ENCODE measurements at regions not wholly inside any gene's neighbourhood (a gene's known extent, or its start where the extent isn't known, plus 50 kb on each side); places are given as distances from the start of the nearest gene placed in this dataset.

GRCh38 chr4:45007508-45007907, 281.2 kb upstream of the GNPDA2 start:
- no peak overlapping the region for H3K4ac ChIP-seq (ENCODE audit: low read depth, low read length)
- no peak overlapping the region for H2BK20ac ChIP-seq (ENCODE audit: low read depth, low read length)
- H3K9me3 ChIP-seq (ENCODE audit: control insufficient read depth, insufficient read depth, low read length): peaks cover 7% of the 10 kb centered on the region; the same call in 1 of the 2 replicates
- H3K23ac ChIP-seq (ENCODE audit: low read depth, low read length): no peak overlapping the region
- H4K91ac ChIP-seq (ENCODE audit: insufficient read depth, low read depth, low read length): no peak overlapping the region
- H2AFZ ChIP-seq (replicated peaks; ENCODE audit: low read length, poor library complexity): no peak overlapping the region
- H3K9me1 ChIP-seq (ENCODE audit: insufficient read depth, low read length): no peaks in the 10 kb centered on the region
- H3K4me3 ChIP-seq (ENCODE audit: insufficient read depth, low read depth, low read length): no peak overlapping the region
- intact Hi-C loops (cut with micrococcal nuclease) (no loop called here), in situ Hi-C loops (cut with MboI; ENCODE audit: low sequenced_read_pairs) (no loop called here), dilution Hi-C loops (cut with HindIII; ENCODE audit: low sequenced_read_pairs, unreplicated experiment) (no loop called here)
- H3K79me1 ChIP-seq (ENCODE audit: low read depth in 1 of 2, low read length in 2 of 2): no peaks in the 10 kb centered on the region
- no peak overlapping the region for H4K5ac ChIP-seq (ENCODE audit: low read depth, low read length)
- H4K20me1 ChIP-seq (ENCODE audit: insufficient read depth, low read length): no peaks in the 10 kb centered on the region
- ChIA-PET POLR2A (ENCODE audit: unreplicated experiment) (no interaction called here), CTCF (no interaction called here)
- no peak overlapping the region for H3K4me2 ChIP-seq (ENCODE audit: low read depth, low read length)
- H3K27me3 ChIP-seq (ENCODE audit: control insufficient read depth, insufficient read depth, low read length): no peaks in the 10 kb centered on the region
- no peak overlapping the region for H3K27ac ChIP-seq (ENCODE audit: insufficient read depth, low read length)
- no peaks in the 10 kb centered on the region for H3K4me1 ChIP-seq (ENCODE audit: control insufficient read depth, insufficient read depth, low read length)
- no peak for TF ChIP-seq FOS (IDR thresholded peaks at IDR 0.05; ENCODE audit: low read depth, low read length)
- no peak for TF ChIP-seq BHLHE40 (IDR thresholded peaks at IDR 0.05; ENCODE audit: low read depth, low read length)
- no peak for TF ChIP-seq MXI1 (IDR thresholded peaks at IDR 0.05; ENCODE audit: borderline replicate concordance, low read depth, low read length)
- no peak for TF ChIP-seq ELK1 (IDR thresholded peaks at IDR 0.05; ENCODE audit: borderline replicate concordance, low read depth, low read length)
- no peak for TF ChIP-seq CTCF (conservative IDR thresholded peaks at IDR 0.05; ENCODE audit: low read depth, low read length)
- no peak for TF ChIP-seq CEBPB (IDR thresholded peaks at IDR 0.05; ENCODE audit: low read depth, low read length)
- TF ChIP-seq MAFK (IDR thresholded peaks at IDR 0.05; ENCODE audit: low read depth, low read length): no peak
- TF ChIP-seq MAZ (IDR thresholded peaks at IDR 0.05; ENCODE audit: borderline replicate concordance, low read depth, low read length): no peak
- no peak for TF ChIP-seq USF2 (IDR thresholded peaks at IDR 0.05; ENCODE audit: low read depth, low read length)
- no peak for TF ChIP-seq NFE2L2 (IDR thresholded peaks at IDR 0.05; ENCODE audit: low read depth, low read length)
- TF ChIP-seq RFX5 (IDR thresholded peaks at IDR 0.05; ENCODE audit: low read depth, low read length): no peak
- TF ChIP-seq CHD1 (IDR thresholded peaks at IDR 0.05; ENCODE audit: low read depth, low read length): no peak
- no peak for TF ChIP-seq POLR2A (IDR thresholded peaks at IDR 0.05; ENCODE audit: low read depth, low read length)
- no peak overlapping the region for H2AK5ac ChIP-seq (ENCODE audit: low read depth, low read length)
- H3K18ac ChIP-seq (ENCODE audit: low read depth, low read length): no peak overlapping the region
- DNase-seq: no peak
- no peak overlapping the region for H2AK9ac ChIP-seq (replicated peaks; ENCODE audit: low read depth, low read length, poor library complexity)
- H2BK15ac ChIP-seq (ENCODE audit: low read depth, low read length): no peak overlapping the region
- H2BK5ac ChIP-seq (ENCODE audit: low read depth, low read length, poor library complexity, severe bottlenecking): no peak overlapping the region
- H3K9ac ChIP-seq (ENCODE audit: low read depth, low read length): no peak overlapping the region
- no peaks in the 10 kb centered on the region for H3K36me3 ChIP-seq (ENCODE audit: control insufficient read depth, insufficient read depth, low read length)
- no TSS peak for BruUV-seq (replicated peaks)
- no peak overlapping the region for H4K8ac ChIP-seq (ENCODE audit: low read depth in 2 of 2, low read length in 2 of 2)
- no peak overlapping the region for H3K14ac ChIP-seq (replicated peaks; ENCODE audit: low read depth, low read length)
- ATAC-seq (ENCODE audit: low read depth): no peak
- H3K56ac ChIP-seq (ENCODE audit: extremely low read depth, insufficient read depth, low read length): no peak overlapping the region
- WGBS, 2 experiments (ENCODE audit: extremely low coverage in 2 of 2, insufficient read length in 1 of 2): no CpG with 5 or more reads among the region's 3 CpGs
- no peak overlapping the region for H2BK120ac ChIP-seq (ENCODE audit: low read depth, low read length)

Measured in IMR-90 (cell line).